Activated B cell treated with CpG ODN at 0.5 μM for 24 hours (primary cell): ENCODE measurements at regions not wholly inside any gene's neighbourhood (a gene's known extent, or its start where the extent isn't known, plus 50 kb on each side); places are given as distances from the start of the nearest gene placed in this dataset.

Experiments used
- ATAC-seq: fragments of 200-7000 bp; cut with Tn5 transposase; one replicate; pipeline ENCODE4 v1.10.0; 2021; ENCODE audit warnings: low read depth, mild to moderate bottlenecking, moderate library complexity
- CTCF ChIA-PET: fragments of 350-600 bp; sonication (Branson Sonifier 250); formaldehyde crosslinking; loops from one replicate; lab custom pipeline; 2021; ENCODE audit warnings: antibody characterized with exemption; lab: Charles Lee
- POLR2A ChIA-PET: fragments of 350-600 bp; sonication (Branson Sonifier 250); formaldehyde crosslinking; loops from one replicate; lab custom pipeline; 2021; ENCODE audit warnings: antibody characterized with exemption; lab: Charles Lee
- DNase-seq: peaks from one replicate; pipeline ENCODE4 v3.0.0; 2022
- H3K27ac Mint-ChIP-seq: one replicate; pipeline ENCODE4 v1.8.0; 2020; ENCODE audit warnings: mixed read lengths
- H3K27me3 Mint-ChIP-seq: one replicate; pipeline ENCODE4 v1.8.0; 2021; ENCODE audit warnings: mixed read lengths
- H3K36me3 Mint-ChIP-seq: one replicate; pipeline ENCODE4 v1.8.0; 2021; ENCODE audit warnings: low read depth, mixed read lengths
- H3K4me1 Mint-ChIP-seq: one replicate; pipeline ENCODE4 v1.8.0; 2021; ENCODE audit warnings: mixed read lengths
- H3K4me3 Mint-ChIP-seq: one replicate; pipeline ENCODE4 v1.8.0; 2020; ENCODE audit warnings: mild to moderate bottlenecking, mixed read lengths
- H3K9me3 Mint-ChIP-seq: one replicate; pipeline ENCODE4 v1.8.0; 2020; ENCODE audit warnings: mixed read lengths
- CTCF ChIP-seq: fragments of 200-600 bp; IDR thresholded peaks from one replicate; pipeline ENCODE4 v1.8.0; 2022; ENCODE audit warnings: antibody characterized with exemption, mild to moderate bottlenecking
- intact Hi-C: fragments of 100-400 bp; cut with micrococcal nuclease; formaldehyde crosslinking; loops from one replicate; pipeline ENCODE4 v1.15.1; 2024

- Mint-ChIP-seq H3K27me3 (no peaks in the 10 kb centered on the region), H3K27ac (no peak overlapping the region), H3K36me3 (no peaks in the 10 kb centered on the region), H3K9me3 (peaks cover 5% of the 10 kb centered on the region), H3K4me3 (no peak overlapping the region), H3K4me1 (peaks cover 3% of the 10 kb centered on the region)
- no peak for TF ChIP-seq CTCF
- no peak for ATAC-seq
- no peak for DNase-seq
- POLR2A ChIA-PET: no interaction called here
- CTCF ChIA-PET: no interaction called here
- intact Hi-C loops: no loop called here
These were observed 261.8 kb upstream of the TNC start for GRCh38 chr9:115379719-115380118.

GRCh38 chr9:115382865-115383264 is 264.9 kb upstream of the TNC start:
- intact Hi-C loops: no loop called here
- no peaks in the 10 kb centered on the region for H3K27me3 Mint-ChIP-seq
- H3K9me3 Mint-ChIP-seq: peaks cover 5% of the 10 kb centered on the region
- ATAC-seq (no peak), DNase-seq (no peak)
- ChIA-PET CTCF (no interaction called here), POLR2A (no interaction called here)
- H3K36me3 Mint-ChIP-seq: no peaks in the 10 kb centered on the region
- H3K27ac Mint-ChIP-seq: no peak overlapping the region
- H3K4me3 Mint-ChIP-seq: no peak overlapping the region
- peaks cover 3% of the 10 kb centered on the region for H3K4me1 Mint-ChIP-seq
- TF ChIP-seq CTCF: no peak

GRCh38 chr9:115385383-115386122 is 267.6 kb upstream of the TNC start:
- POLR2A ChIA-PET: no interaction called here
- ATAC-seq: no peak
- intact Hi-C loops: no loop called here

GRCh38 chr9:115386963-115387770 is 269.2 kb upstream of the TNC start:
- no peak for ATAC-seq
- peaks cover 5% of the 10 kb centered on the region for H3K9me3 Mint-ChIP-seq
- no peak for DNase-seq
- H3K4me3 Mint-ChIP-seq: no peak overlapping the region
- no peak overlapping the region for H3K27ac Mint-ChIP-seq
- H3K36me3 Mint-ChIP-seq: no peaks in the 10 kb centered on the region
- ChIA-PET POLR2A (no interaction called here), CTCF (no interaction called here)
- H3K4me1 Mint-ChIP-seq: no peaks in the 10 kb centered on the region
- TF ChIP-seq CTCF: no peak
- H3K27me3 Mint-ChIP-seq: no peaks in the 10 kb centered on the region
- intact Hi-C loops: no loop called here

More at GRCh38 chr9:115385383-115386122, 267.6 kb upstream of the TNC start:
- no peak for DNase-seq
- no peaks in the 10 kb centered on the region for H3K36me3 Mint-ChIP-seq
- CTCF ChIA-PET: no interaction called here
- no peaks in the 10 kb centered on the region for H3K4me1 Mint-ChIP-seq
- no peaks in the 10 kb centered on the region for H3K27me3 Mint-ChIP-seq
- peaks cover 5% of the 10 kb centered on the region for H3K9me3 Mint-ChIP-seq
- no peak for TF ChIP-seq CTCF
- H3K4me3 Mint-ChIP-seq: no peak overlapping the region
- no peak overlapping the region for H3K27ac Mint-ChIP-seq

- H3K27ac Mint-ChIP-seq: no peak overlapping the region
- POLR2A ChIA-PET: no interaction called here
- H3K4me3 Mint-ChIP-seq: no peak overlapping the region
- no peaks in the 10 kb centered on the region for H3K4me1 Mint-ChIP-seq
- intact Hi-C loops: no loop called here
- DNase-seq (no peak), ATAC-seq (no peak)
- no peaks in the 10 kb centered on the region for H3K36me3 Mint-ChIP-seq
- H3K9me3 Mint-ChIP-seq: no peaks in the 10 kb centered on the region
- no peaks in the 10 kb centered on the region for H3K27me3 Mint-ChIP-seq
- CTCF ChIA-PET: no interaction called here
- no peak for TF ChIP-seq CTCF
These were observed 273.3 kb upstream of the TNC start for GRCh38 chr9:115391168-115391825.
